ENCODE measurements at regions not wholly inside any gene's neighbourhood (a gene's known extent, or its start where the extent isn't known, plus 50 kb on each side); places are given as distances from the start of the nearest gene placed in this dataset.

DNA sequence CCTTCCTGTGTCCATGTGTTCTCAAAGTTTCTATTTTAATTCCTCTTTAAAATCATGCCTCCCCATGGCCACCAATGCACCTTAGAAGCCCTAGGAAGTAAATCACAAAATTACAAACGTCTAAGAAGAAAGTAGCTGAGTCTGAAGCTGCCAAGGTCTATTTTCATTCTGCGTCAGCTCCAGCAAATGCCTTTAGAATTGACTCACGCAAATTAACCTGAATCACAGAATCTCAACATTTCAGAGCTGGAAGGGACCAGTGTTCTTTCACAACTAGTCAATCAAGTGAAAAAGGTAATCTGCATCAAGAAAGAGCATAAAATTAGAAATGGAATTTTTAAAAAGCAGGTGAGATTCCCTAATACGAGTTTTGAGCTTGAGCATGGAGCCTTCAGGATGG is 1017.6 kb downstream of the SORCS3 start:
- no peaks in the 10 kb centered on the region for H3K9me3 ChIP-seq (replicated peaks; ENCODE audit: insufficient read depth, low read length)
- H3K4me2 ChIP-seq (ENCODE audit: low read depth, low read length), result no peak overlapping the region
- no peak overlapping the region for H3K9ac ChIP-seq (ENCODE audit: low read length)
- no peak overlapping the region for H3K27ac ChIP-seq (ENCODE audit: low read length)
- no peaks in the 10 kb centered on the region for H3K9me2 ChIP-seq (replicated peaks; ENCODE audit: insufficient read depth, low read length)
- H3K4me3 ChIP-seq (ENCODE audit: low read length), result no peak overlapping the region
- TF ChIP-seq, protein P1, sequence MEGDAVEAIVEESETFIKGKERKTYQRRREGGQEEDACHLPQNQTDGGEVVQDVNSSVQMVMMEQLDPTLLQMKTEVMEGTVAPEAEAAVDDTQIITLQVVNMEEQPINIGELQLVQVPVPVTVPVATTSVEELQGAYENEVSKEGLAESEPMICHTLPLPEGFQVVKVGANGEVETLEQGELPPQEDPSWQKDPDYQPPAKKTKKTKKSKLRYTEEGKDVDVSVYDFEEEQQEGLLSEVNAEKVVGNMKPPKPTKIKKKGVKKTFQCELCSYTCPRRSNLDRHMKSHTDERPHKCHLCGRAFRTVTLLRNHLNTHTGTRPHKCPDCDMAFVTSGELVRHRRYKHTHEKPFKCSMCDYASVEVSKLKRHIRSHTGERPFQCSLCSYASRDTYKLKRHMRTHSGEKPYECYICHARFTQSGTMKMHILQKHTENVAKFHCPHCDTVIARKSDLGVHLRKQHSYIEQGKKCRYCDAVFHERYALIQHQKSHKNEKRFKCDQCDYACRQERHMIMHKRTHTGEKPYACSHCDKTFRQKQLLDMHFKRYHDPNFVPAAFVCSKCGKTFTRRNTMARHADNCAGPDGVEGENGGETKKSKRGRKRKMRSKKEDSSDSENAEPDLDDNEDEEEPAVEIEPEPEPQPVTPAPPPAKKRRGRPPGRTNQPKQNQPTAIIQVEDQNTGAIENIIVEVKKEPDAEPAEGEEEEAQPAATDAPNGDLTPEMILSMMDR (IDR thresholded peaks at IDR 0.05; ENCODE audit: low read length), result no peak
- TF ChIP-seq EZH2 (optimal IDR thresholded peaks at IDR 0.05; ENCODE audit: low read depth, low read length) (no peak), EZH2phosphoT487 (IDR thresholded peaks at IDR 0.05; ENCODE audit: low read length) (no peak)
- no peaks in the 10 kb centered on the region for H3F3A ChIP-seq (ENCODE audit: insufficient read depth, low read length)
- H4K20me1 ChIP-seq (ENCODE audit: insufficient read depth, low read length), result no peaks in the 10 kb centered on the region
- no peak for DNase-seq
- no peaks in the 10 kb centered on the region for H3K4me1 ChIP-seq (ENCODE audit: low read length)
- H3K27me3 ChIP-seq (replicated peaks; ENCODE audit: insufficient read depth, low read length), result no peaks in the 10 kb centered on the region
- no peak overlapping the region for H2AFZ ChIP-seq (ENCODE audit: low read length)
- no peaks in the 10 kb centered on the region for H3K36me3 ChIP-seq (replicated peaks; ENCODE audit: insufficient read depth, low read length)
- no peaks in the 10 kb centered on the region for H3K79me2 ChIP-seq (ENCODE audit: low read length)

- no peaks in the 10 kb centered on the region for H3K9me3 ChIP-seq (replicated peaks; ENCODE audit: insufficient read depth, low read length)
- no peak overlapping the region for H3K4me2 ChIP-seq (ENCODE audit: low read depth, low read length)
- no peaks in the 10 kb centered on the region for H3K4me1 ChIP-seq (ENCODE audit: low read length)
- TF ChIP-seq EZH2phosphoT487 (IDR thresholded peaks at IDR 0.05; ENCODE audit: low read length) (no peak), EZH2 (optimal IDR thresholded peaks at IDR 0.05; ENCODE audit: low read depth, low read length) (no peak)
- TF ChIP-seq, protein P1 (IDR thresholded peaks at IDR 0.05; ENCODE audit: low read length), result no peak
- H4K20me1 ChIP-seq (ENCODE audit: insufficient read depth, low read length), result no peaks in the 10 kb centered on the region
- H3F3A ChIP-seq (ENCODE audit: insufficient read depth, low read length), result no peaks in the 10 kb centered on the region
- no peak overlapping the region for H3K9ac ChIP-seq (ENCODE audit: low read length)
- no peaks in the 10 kb centered on the region for H3K9me2 ChIP-seq (replicated peaks; ENCODE audit: insufficient read depth, low read length)
- H3K27me3 ChIP-seq (replicated peaks; ENCODE audit: insufficient read depth, low read length), result no peaks in the 10 kb centered on the region
- H3K36me3 ChIP-seq (replicated peaks; ENCODE audit: insufficient read depth, low read length), result no peaks in the 10 kb centered on the region
- H3K79me2 ChIP-seq (ENCODE audit: low read length), result no peaks in the 10 kb centered on the region
- H2AFZ ChIP-seq (ENCODE audit: low read length), result no peak overlapping the region
- DNase-seq, result no peak
- no peak overlapping the region for H3K4me3 ChIP-seq (ENCODE audit: low read length)
- H3K27ac ChIP-seq (ENCODE audit: low read length), result no peak overlapping the region
These were observed 1015.8 kb downstream of the SORCS3 start for GRCh38 chr10:105656856-105657255.

DNA sequence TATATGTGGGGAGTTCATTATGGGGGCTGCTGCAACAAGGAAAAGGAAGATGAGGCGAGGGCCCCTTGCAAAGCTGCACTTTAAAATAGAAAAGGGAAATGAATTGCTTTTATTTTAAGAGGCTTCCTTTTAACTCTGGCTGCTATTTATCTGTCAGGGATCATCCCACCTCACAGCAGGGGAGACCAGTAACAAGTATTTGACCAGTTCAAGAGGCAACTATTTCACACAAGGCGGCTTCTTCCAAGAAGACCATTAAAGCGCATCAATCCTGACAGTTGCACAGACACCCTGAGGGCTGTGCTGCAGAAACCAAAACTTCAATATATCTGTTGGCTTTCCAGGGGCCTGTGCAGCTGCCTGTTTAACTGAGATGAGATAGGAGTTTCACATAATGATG is 1009.2 kb downstream of the SORCS3 start:
- Histone ChIP-seq H3K9me2 (replicated peaks; ENCODE audit: insufficient read depth, low read length) (no peaks in the 10 kb centered on the region), H3K4me2 (ENCODE audit: low read depth, low read length) (no peak overlapping the region), H3K4me1 (ENCODE audit: low read length) (no peaks in the 10 kb centered on the region), H3K27me3 (replicated peaks; ENCODE audit: insufficient read depth, low read length) (no peaks in the 10 kb centered on the region), H4K20me1 (ENCODE audit: insufficient read depth, low read length) (no peaks in the 10 kb centered on the region), H3K36me3 (replicated peaks; ENCODE audit: insufficient read depth, low read length) (no peaks in the 10 kb centered on the region), H3K9ac (ENCODE audit: low read length) (no peak overlapping the region), H3K79me2 (ENCODE audit: low read length) (no peaks in the 10 kb centered on the region), H3K9me3 (replicated peaks; ENCODE audit: insufficient read depth, low read length) (no peaks in the 10 kb centered on the region), H2AFZ (ENCODE audit: low read length) (no peak overlapping the region), H3F3A (ENCODE audit: insufficient read depth, low read length) (no peaks in the 10 kb centered on the region), H3K4me3 (ENCODE audit: low read length) (no peak overlapping the region), H3K27ac (ENCODE audit: low read length) (no peak overlapping the region)
- TF ChIP-seq EZH2 (optimal IDR thresholded peaks at IDR 0.05; ENCODE audit: low read depth, low read length) (no peak), EZH2phosphoT487 (IDR thresholded peaks at IDR 0.05; ENCODE audit: low read length) (no peak)
- TF ChIP-seq, protein P1 (IDR thresholded peaks at IDR 0.05; ENCODE audit: low read length), result no peak
- no peak for DNase-seq

Data from MM.1S (cell line).